ENCODE measurements at regions not wholly inside any gene's neighbourhood (a gene's known extent, or its start where the extent isn't known, plus 50 kb on each side); places are given as distances from the start of the nearest gene placed in this dataset.

DNA sequence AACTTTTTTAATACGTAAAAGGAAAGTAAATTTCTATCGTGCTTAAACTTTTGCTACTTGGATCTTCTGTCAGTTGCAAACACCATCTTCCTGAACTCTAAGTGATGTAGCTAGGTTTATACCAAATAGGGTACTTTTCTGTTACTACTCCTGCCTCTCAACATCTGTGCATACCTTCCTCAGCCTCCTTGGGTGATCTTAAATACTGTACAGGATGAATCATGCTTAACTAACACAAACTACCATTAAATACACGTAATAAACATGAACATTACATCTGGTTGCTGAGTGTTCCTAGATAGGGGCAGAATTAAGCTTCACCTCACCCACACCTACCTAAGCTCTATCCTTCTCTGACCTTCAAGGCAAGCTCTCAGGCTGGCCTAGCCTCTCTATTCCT lies 398.0 kb downstream of the TXNL1 start:
- H3K79me2 ChIP-seq (ENCODE audit: control insufficient read depth, insufficient read depth, low read length): no peaks in the 10 kb centered on the region
- H3K27ac ChIP-seq (ENCODE audit: low read depth, low read length): no peak overlapping the region
- WGBS (ENCODE audit: extremely low coverage, insufficient coverage, low lambda C conversion rate): no CpG with 5 or more reads among the region's 3 CpGs

GRCh38 chr18:56238576-56238975 lies 399.8 kb downstream of the TXNL1 start:
- Histone ChIP-seq H3K79me2 (ENCODE audit: control insufficient read depth, insufficient read depth, low read length) (no peaks in the 10 kb centered on the region), H3K27me3 (ENCODE audit: insufficient read depth, low read length, poor library complexity) (no peaks in the 10 kb centered on the region), H3K36me3 (ENCODE audit: control insufficient read depth, insufficient read depth, low read length) (no peaks in the 10 kb centered on the region), H3K4me3 (ENCODE audit: low read length) (no peak overlapping the region), H2BK5ac (ENCODE audit: low read length) (no peak overlapping the region), H3K18ac (ENCODE audit: low read length) (no peak overlapping the region), H3K56ac (ENCODE audit: low read length) (no peak overlapping the region), H2BK120ac (ENCODE audit: low read depth, low read length) (no peak overlapping the region), H4K5ac (ENCODE audit: low read length) (no peak overlapping the region), H3K79me1 (ENCODE audit: low read length) (no peaks in the 10 kb centered on the region), H2AK5ac (ENCODE audit: low read length) (no peak overlapping the region), H2BK15ac (replicated peaks; ENCODE audit: low read depth) (no peak overlapping the region), H3K27ac (ENCODE audit: low read depth, low read length) (no peak overlapping the region), H3K4me1 (ENCODE audit: control insufficient read depth, low read depth, low read length) (no peaks in the 10 kb centered on the region), H4K8ac (ENCODE audit: low read depth, low read length) (no peak overlapping the region), H3K9ac (ENCODE audit: low read length) (no peak overlapping the region), H3K4me2 (ENCODE audit: low read length) (no peak overlapping the region), H3K4ac (ENCODE audit: low read depth, low read length) (no peak overlapping the region), H3K23ac (ENCODE audit: low read length) (no peak overlapping the region)
- no CpG with 5 or more reads among the region's 3 CpGs for WGBS (ENCODE audit: extremely low coverage, insufficient coverage, low lambda C conversion rate)
- DNase-seq: peak; percentile 31

More for the DNA sequence above, 398.0 kb downstream of the TXNL1 start:
- Histone ChIP-seq H4K5ac (ENCODE audit: low read length) (no peak overlapping the region), H2BK5ac (ENCODE audit: low read length) (no peak overlapping the region), H3K9ac (ENCODE audit: low read length) (no peak overlapping the region), H2BK120ac (ENCODE audit: low read depth, low read length) (no peak overlapping the region), H3K4me3 (ENCODE audit: low read length) (no peak overlapping the region), H2AK5ac (ENCODE audit: low read length) (no peak overlapping the region), H3K4me2 (ENCODE audit: low read length) (no peak overlapping the region), H3K79me1 (ENCODE audit: low read length) (no peaks in the 10 kb centered on the region), H3K4me1 (ENCODE audit: control insufficient read depth, low read depth, low read length) (no peaks in the 10 kb centered on the region), H3K56ac (ENCODE audit: low read length) (no peak overlapping the region), H3K36me3 (ENCODE audit: control insufficient read depth, insufficient read depth, low read length) (no peaks in the 10 kb centered on the region), H3K23ac (ENCODE audit: low read length) (no peak overlapping the region), H4K8ac (ENCODE audit: low read depth, low read length) (no peak overlapping the region), H2BK15ac (replicated peaks; ENCODE audit: low read depth) (no peak overlapping the region), H3K18ac (ENCODE audit: low read length) (no peak overlapping the region), H3K4ac (ENCODE audit: low read depth, low read length) (no peak overlapping the region), H3K27me3 (ENCODE audit: insufficient read depth, low read length, poor library complexity) (no peaks in the 10 kb centered on the region)
- DNase-seq: no peak

DNA sequence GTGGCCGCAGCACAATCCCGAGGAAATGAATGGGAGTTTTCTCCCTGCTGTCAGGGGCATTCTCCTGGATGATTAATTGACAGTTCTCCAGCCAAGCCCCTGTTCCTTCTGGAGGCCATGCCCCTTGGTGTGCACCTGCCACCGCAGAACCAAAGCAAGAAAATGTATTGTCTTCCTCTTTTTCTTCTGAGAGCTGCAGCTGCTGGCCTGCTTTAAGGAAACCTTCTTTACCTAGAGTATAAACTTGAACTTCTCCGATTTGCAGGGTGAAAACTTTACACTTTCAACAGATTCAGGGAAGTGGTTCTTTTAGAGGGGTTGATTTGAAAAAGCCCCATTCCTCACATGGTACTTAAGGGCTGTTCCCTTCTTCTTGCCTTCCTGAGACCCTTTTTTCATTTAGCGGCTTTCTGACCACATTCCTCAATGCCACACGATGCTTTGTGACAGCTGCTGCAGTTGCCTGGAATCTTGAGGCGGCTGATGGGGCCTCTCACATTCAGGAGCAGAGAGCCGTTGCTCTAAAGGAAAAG lies 402.8 kb downstream of the TXNL1 start:
- Histone ChIP-seq H2AK5ac (ENCODE audit: low read length) (no peak overlapping the region), H3K4me3 (ENCODE audit: low read length) (no peak overlapping the region), H4K5ac (ENCODE audit: low read length) (no peak overlapping the region), H3K79me2 (ENCODE audit: control insufficient read depth, insufficient read depth, low read length) (no peaks in the 10 kb centered on the region), H4K8ac (ENCODE audit: low read depth, low read length) (no peak overlapping the region), H3K36me3 (ENCODE audit: control insufficient read depth, insufficient read depth, low read length) (no peaks in the 10 kb centered on the region), H3K4me2 (ENCODE audit: low read length) (no peak overlapping the region), H2BK15ac (replicated peaks; ENCODE audit: low read depth) (no peak overlapping the region), H3K9ac (ENCODE audit: low read length) (no peak overlapping the region), H2BK120ac (ENCODE audit: low read depth, low read length) (no peak overlapping the region), H2BK5ac (ENCODE audit: low read length) (no peak overlapping the region), H3K27ac (ENCODE audit: low read depth, low read length) (no peak overlapping the region), H3K23ac (ENCODE audit: low read length) (no peak overlapping the region), H3K4ac (ENCODE audit: low read depth, low read length) (no peak overlapping the region), H3K56ac (ENCODE audit: low read length) (no peak overlapping the region), H3K79me1 (ENCODE audit: low read length) (no peaks in the 10 kb centered on the region), H3K4me1 (ENCODE audit: control insufficient read depth, low read depth, low read length) (no peaks in the 10 kb centered on the region), H3K27me3 (ENCODE audit: insufficient read depth, low read length, poor library complexity) (no peaks in the 10 kb centered on the region), H3K18ac (ENCODE audit: low read length) (no peak overlapping the region)
- WGBS (ENCODE audit: extremely low coverage, insufficient coverage, low lambda C conversion rate): no CpG with 5 or more reads among the region's 8 CpGs
- no peak for DNase-seq

DNA sequence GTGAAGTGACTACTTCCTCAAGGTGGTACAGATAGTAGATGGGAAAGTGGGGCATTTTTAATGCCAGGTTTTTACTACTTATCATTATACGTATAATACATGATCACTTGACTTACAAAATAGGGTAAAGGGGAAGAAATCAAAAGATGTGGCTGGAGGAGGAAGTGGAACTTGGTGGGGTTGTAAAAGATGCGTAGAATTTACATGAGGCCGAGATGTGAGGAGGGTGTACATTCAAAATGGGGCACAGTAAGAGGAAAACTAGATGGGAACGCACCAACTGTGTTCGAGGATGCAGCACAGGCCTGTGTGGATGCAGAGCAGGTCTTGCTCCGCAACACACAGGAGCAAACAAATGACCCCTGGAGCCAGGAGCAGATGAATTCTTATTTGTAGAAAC lies 403.3 kb downstream of the TXNL1 start:
- Histone ChIP-seq H4K8ac (ENCODE audit: low read depth, low read length) (no peak overlapping the region), H4K5ac (ENCODE audit: low read length) (no peak overlapping the region), H2BK5ac (ENCODE audit: low read length) (no peak overlapping the region), H3K27ac (ENCODE audit: low read depth, low read length) (no peak overlapping the region), H3K4me1 (ENCODE audit: control insufficient read depth, low read depth, low read length) (no peaks in the 10 kb centered on the region), H3K4me3 (ENCODE audit: low read length) (no peak overlapping the region), H3K79me1 (ENCODE audit: low read length) (no peaks in the 10 kb centered on the region), H3K4me2 (ENCODE audit: low read length) (no peak overlapping the region), H3K56ac (ENCODE audit: low read length) (no peak overlapping the region), H3K27me3 (ENCODE audit: insufficient read depth, low read length, poor library complexity) (no peaks in the 10 kb centered on the region), H3K79me2 (ENCODE audit: control insufficient read depth, insufficient read depth, low read length) (no peaks in the 10 kb centered on the region), H3K9ac (ENCODE audit: low read length) (no peak overlapping the region), H2BK120ac (ENCODE audit: low read depth, low read length) (no peak overlapping the region), H3K18ac (ENCODE audit: low read length) (no peak overlapping the region), H2BK15ac (replicated peaks; ENCODE audit: low read depth) (no peak overlapping the region), H3K36me3 (ENCODE audit: control insufficient read depth, insufficient read depth, low read length) (no peaks in the 10 kb centered on the region), H3K23ac (ENCODE audit: low read length) (no peak overlapping the region), H2AK5ac (ENCODE audit: low read length) (no peak overlapping the region), H3K4ac (ENCODE audit: low read depth, low read length) (no peak overlapping the region)
- WGBS (ENCODE audit: extremely low coverage, insufficient coverage, low lambda C conversion rate): no CpG with 5 or more reads among the region's 6 CpGs
- no peak for DNase-seq

- no peak overlapping the region for H3K4me3 ChIP-seq (ENCODE audit: low read length)
- no peak overlapping the region for H2BK120ac ChIP-seq (ENCODE audit: low read depth, low read length)
- no peaks in the 10 kb centered on the region for H3K79me1 ChIP-seq (ENCODE audit: low read length)
- WGBS (ENCODE audit: extremely low coverage, insufficient coverage, low lambda C conversion rate): no CpG with 5 or more reads among the region's 2 CpGs
- H3K79me2 ChIP-seq (ENCODE audit: control insufficient read depth, insufficient read depth, low read length): no peaks in the 10 kb centered on the region
- H2AK5ac ChIP-seq (ENCODE audit: low read length): no peak overlapping the region
- H4K5ac ChIP-seq (ENCODE audit: low read length): no peak overlapping the region
- H3K27ac ChIP-seq (ENCODE audit: low read depth, low read length): no peak overlapping the region
- no peaks in the 10 kb centered on the region for H3K27me3 ChIP-seq (ENCODE audit: insufficient read depth, low read length, poor library complexity)
- no peak overlapping the region for H3K56ac ChIP-seq (ENCODE audit: low read length)
- no peak overlapping the region for H2BK15ac ChIP-seq (replicated peaks; ENCODE audit: low read depth)
- H4K8ac ChIP-seq (ENCODE audit: low read depth, low read length): no peak overlapping the region
- no peak overlapping the region for H3K23ac ChIP-seq (ENCODE audit: low read length)
- H3K9ac ChIP-seq (ENCODE audit: low read length): no peak overlapping the region
- no peak overlapping the region for H3K4ac ChIP-seq (ENCODE audit: low read depth, low read length)
- no peaks in the 10 kb centered on the region for H3K36me3 ChIP-seq (ENCODE audit: control insufficient read depth, insufficient read depth, low read length)
- no peak for DNase-seq
- H3K4me1 ChIP-seq (ENCODE audit: control insufficient read depth, low read depth, low read length): no peaks in the 10 kb centered on the region
- no peak overlapping the region for H3K18ac ChIP-seq (ENCODE audit: low read length)
- no peak overlapping the region for H2BK5ac ChIP-seq (ENCODE audit: low read length)
- H3K4me2 ChIP-seq (ENCODE audit: low read length): no peak overlapping the region
Measured at GRCh38 chr18:56233595-56233994, 404.8 kb downstream of the TXNL1 start.

GRCh38 chr18:56226025-56226424 lies 412.4 kb downstream of the TXNL1 start:
- H3K27ac ChIP-seq (ENCODE audit: low read depth, low read length): no peak overlapping the region

More at GRCh38 chr18:56226025-56226424, 412.4 kb downstream of the TXNL1 start:
- Histone ChIP-seq H3K18ac (ENCODE audit: low read length) (no peak overlapping the region), H2BK5ac (ENCODE audit: low read length) (no peak overlapping the region), H3K79me1 (ENCODE audit: low read length) (no peaks in the 10 kb centered on the region), H4K5ac (ENCODE audit: low read length) (no peak overlapping the region), H2AK5ac (ENCODE audit: low read length) (no peak overlapping the region), H3K4me1 (ENCODE audit: control insufficient read depth, low read depth, low read length) (no peaks in the 10 kb centered on the region), H2BK15ac (replicated peaks; ENCODE audit: low read depth) (no peak overlapping the region), H3K4me3 (ENCODE audit: low read length) (no peak overlapping the region), H3K23ac (ENCODE audit: low read length) (no peak overlapping the region), H3K36me3 (ENCODE audit: control insufficient read depth, insufficient read depth, low read length) (no peaks in the 10 kb centered on the region), H3K4ac (ENCODE audit: low read depth, low read length) (no peak overlapping the region), H3K27me3 (ENCODE audit: insufficient read depth, low read length, poor library complexity) (no peaks in the 10 kb centered on the region), H3K9ac (ENCODE audit: low read length) (no peak overlapping the region), H3K4me2 (ENCODE audit: low read length) (no peak overlapping the region), H2BK120ac (ENCODE audit: low read depth, low read length) (no peak overlapping the region), H4K8ac (ENCODE audit: low read depth, low read length) (no peak overlapping the region), H3K56ac (ENCODE audit: low read length) (no peak overlapping the region), H3K79me2 (ENCODE audit: control insufficient read depth, insufficient read depth, low read length) (no peaks in the 10 kb centered on the region)
- no peak for DNase-seq
- WGBS (ENCODE audit: extremely low coverage, insufficient coverage, low lambda C conversion rate): no CpG with 5 or more reads among the region's 5 CpGs
